ENCODE measurements at regions not wholly inside any gene's neighbourhood (a gene's known extent, or its start where the extent isn't known, plus 50 kb on each side); places are given as distances from the start of the nearest gene placed in this dataset.

GRCh38 chr10:120641695-120642094 is 184.7 kb downstream of the PLPP4 start:
- Histone ChIP-seq H3K36me3 (ENCODE audit: low read depth) (no peaks in the 10 kb centered on the region), H3K9me3 (no peaks in the 10 kb centered on the region), H3K4me3 (no peak overlapping the region), H3K4me1 (ENCODE audit: low read depth) (no peaks in the 10 kb centered on the region)
- no peak for DNase-seq
- intact Hi-C loops (cut with DNase I, micrococcal nuclease), result no loop called here
- TF ChIP-seq CTCF (IDR thresholded peaks at IDR 0.05), result no peak
- no peak for ATAC-seq

DNA sequence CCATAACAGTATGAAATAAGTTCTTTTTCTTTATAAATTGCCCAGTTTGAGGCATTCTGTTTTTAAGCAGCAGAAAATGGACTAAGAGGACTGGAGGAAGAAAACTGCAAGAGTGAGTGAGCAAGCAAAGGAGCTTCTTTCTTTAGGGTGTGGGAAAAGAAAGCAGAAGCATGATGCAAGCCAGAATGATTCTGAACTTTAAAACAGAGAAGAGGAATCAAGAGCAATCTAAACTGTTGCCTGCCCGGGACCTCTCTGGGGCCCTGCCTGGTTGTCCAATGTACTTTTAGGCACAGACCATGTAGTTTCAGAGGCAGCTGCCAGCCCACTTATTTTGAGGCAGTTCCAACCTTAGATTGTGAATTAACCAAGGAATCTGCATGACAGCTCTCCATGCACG is 186.3 kb downstream of the PLPP4 start:
- DNase-seq (no peak), ATAC-seq (no peak)
- intact Hi-C loops (cut with DNase I, micrococcal nuclease), result no loop called here
- no peaks in the 10 kb centered on the region for H3K4me1 ChIP-seq (ENCODE audit: low read depth)
- H3K36me3 ChIP-seq (ENCODE audit: low read depth), result no peaks in the 10 kb centered on the region
- TF ChIP-seq CTCF (IDR thresholded peaks at IDR 0.05), result no peak
- H3K9me3 ChIP-seq, result no peaks in the 10 kb centered on the region
- H3K4me3 ChIP-seq, result no peak overlapping the region

- no peaks in the 10 kb centered on the region for H3K36me3 ChIP-seq (ENCODE audit: low read depth)
- ATAC-seq, result no peak
- TF ChIP-seq CTCF (IDR thresholded peaks at IDR 0.05), result no peak
- intact Hi-C loops (cut with DNase I, micrococcal nuclease), result no loop called here
- no peak for DNase-seq
- H3K4me3 ChIP-seq, result no peak overlapping the region
- H3K9me3 ChIP-seq, result no peaks in the 10 kb centered on the region
- no peaks in the 10 kb centered on the region for H3K4me1 ChIP-seq (ENCODE audit: low read depth)
Observed at GRCh38 chr10:120644556-120645410, 187.8 kb downstream of the PLPP4 start.

GRCh38 chr10:120646159-120646732 is 189.2 kb downstream of the PLPP4 start:
- DNase-seq (no peak), ATAC-seq (no peak)
- Histone ChIP-seq H3K4me3 (no peak overlapping the region), H3K9me3 (no peaks in the 10 kb centered on the region), H3K36me3 (ENCODE audit: low read depth) (no peaks in the 10 kb centered on the region), H3K4me1 (ENCODE audit: low read depth) (no peaks in the 10 kb centered on the region)
- intact Hi-C loops (cut with DNase I, micrococcal nuclease), result no loop called here
- no peak for TF ChIP-seq CTCF (IDR thresholded peaks at IDR 0.05)

DNA sequence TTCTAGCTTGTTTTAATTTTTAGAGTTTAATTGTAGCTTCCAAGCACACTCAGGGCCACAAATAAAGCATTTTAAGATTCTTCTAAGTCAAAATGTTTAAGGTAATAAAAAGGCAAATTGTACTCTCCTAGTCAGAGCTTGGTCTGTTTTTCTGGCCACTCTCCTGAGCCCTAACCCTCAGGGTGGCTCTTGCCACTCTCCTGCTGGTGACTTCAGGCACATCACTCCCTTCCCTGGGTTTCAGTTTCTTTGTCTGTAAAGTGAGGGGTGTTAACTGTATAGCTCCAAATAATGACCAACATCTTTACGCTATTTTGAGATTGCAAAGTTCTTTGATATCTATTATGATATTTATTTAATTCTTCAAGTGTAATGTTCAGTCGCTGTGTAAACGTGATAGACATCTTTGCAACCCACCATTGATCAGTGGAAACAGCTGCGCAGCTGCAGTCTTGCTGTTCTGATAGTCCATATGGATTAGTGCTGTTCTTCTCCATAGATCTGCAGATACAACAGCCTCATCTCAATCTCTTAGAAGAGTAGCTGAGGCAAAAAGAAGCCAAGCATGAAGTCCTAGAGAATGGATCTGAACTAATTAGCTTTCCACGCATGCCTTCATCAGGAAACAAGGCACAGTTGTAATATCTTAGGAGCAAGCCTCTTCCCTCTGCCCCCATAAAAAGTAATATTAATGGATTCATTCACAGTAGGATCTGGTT is 189.9 kb downstream of the PLPP4 start:
- no peak for TF ChIP-seq CTCF (IDR thresholded peaks at IDR 0.05)
- no peaks in the 10 kb centered on the region for H3K36me3 ChIP-seq (ENCODE audit: low read depth)
- no peak overlapping the region for H3K4me3 ChIP-seq
- H3K9me3 ChIP-seq, result no peaks in the 10 kb centered on the region
- no peak for DNase-seq
- no peaks in the 10 kb centered on the region for H3K4me1 ChIP-seq (ENCODE audit: low read depth)
- ATAC-seq, result no peak
- intact Hi-C loops (cut with DNase I, micrococcal nuclease), result no loop called here

All from mucosa of descending colon (tissue), 3 donors.